PFSK-1 (cell line): ENCODE measurements at regions not wholly inside any gene's neighbourhood (a gene's known extent, or its start where the extent isn't known, plus 50 kb on each side); places are given as distances from the start of the nearest gene placed in this dataset.

Source experiments
- FOXP2 ChIP-seq: optimal IDR thresholded peaks from 2 replicates; pipeline ENCODE3; 2011; ENCODE audit warnings: borderline replicate concordance, control low read depth, inconsistent platforms; ENCODE audit not compliant: insufficient read depth; ENCODE audit errors: extremely low read length, extremely low read depth
- POLR2AphosphoS5 ChIP-seq: IDR thresholded peaks from 2 replicates; pipeline ENCODE4 v1.6.1; 2012; ENCODE audit warnings: low read depth, mild to moderate bottlenecking, control low read depth, low read length, moderate library complexity
- REST ChIP-seq, 2 experiments: IDR thresholded peaks; 2 replicates each; pipeline versions ENCODE4 v1.6.1 to v1.8.0; 2011 to 2012; ENCODE audit warnings: low read depth in 2 of 2, low read length in 2 of 2, control low read depth in 1 of 2, inconsistent platforms in 1 of 2, mild to moderate bottlenecking in 1 of 2, moderate library complexity in 1 of 2; ENCODE audit not compliant: insufficient read depth in 1 of 2
- SIN3A ChIP-seq: IDR thresholded peaks from 2 replicates; pipeline ENCODE4 v1.6.1; 2012; ENCODE audit warnings: mild to moderate bottlenecking, low read length, moderate library complexity, borderline replicate concordance; ENCODE audit not compliant: insufficient read depth
- TAF1 ChIP-seq: IDR thresholded peaks from 2 replicates; pipeline ENCODE4 v1.6.1; 2012; ENCODE audit warnings: low read length, control low read depth, borderline replicate concordance; ENCODE audit not compliant: insufficient read depth

- TF ChIP-seq POLR2AphosphoS5 (no peak), REST (IDR thresholded peaks at IDR 0.05; ENCODE audit: insufficient read depth in 1 of 2, low read depth in 2 of 2, low read length in 2 of 2) (no peak), SIN3A (no peak), FOXP2 (no peak), TAF1 (no peak)
These were observed 132.7 kb upstream of the SALL4 start for GRCh38 chr20:51935003-51935358.

- no peak for TF ChIP-seq FOXP2
- no peak for TF ChIP-seq SIN3A
- TF ChIP-seq REST (IDR thresholded peaks at IDR 0.05; ENCODE audit: insufficient read depth in 1 of 2, low read depth in 2 of 2, low read length in 2 of 2) = no peak
- TF ChIP-seq POLR2AphosphoS5 = no peak
- no peak for TF ChIP-seq TAF1
These were observed 132.1 kb upstream of the SALL4 start for GRCh38 chr20:51934301-51935002.

- TF ChIP-seq SIN3A (no peak), TAF1 (no peak), POLR2AphosphoS5 (no peak)
These were observed 129.1 kb upstream of the SALL4 start for GRCh38 chr20:51931371-51931781.

- no peak for TF ChIP-seq POLR2AphosphoS5
- TF ChIP-seq SIN3A = no peak
- no peak for TF ChIP-seq REST (IDR thresholded peaks at IDR 0.05; ENCODE audit: insufficient read depth in 1 of 2, low read depth in 2 of 2, low read length in 2 of 2)
- TF ChIP-seq TAF1 = no peak
- TF ChIP-seq FOXP2 = no peak
These were observed 128.5 kb upstream of the SALL4 start for GRCh38 chr20:51930775-51931174.

- no peak for TF ChIP-seq TAF1
- no peak for TF ChIP-seq POLR2AphosphoS5
- TF ChIP-seq FOXP2 = no peak
- TF ChIP-seq REST (IDR thresholded peaks at IDR 0.05; ENCODE audit: insufficient read depth in 1 of 2, low read depth in 2 of 2, low read length in 2 of 2) = no peak
- TF ChIP-seq SIN3A = no peak
These were observed 126.6 kb upstream of the SALL4 start for GRCh38 chr20:51928931-51929330.
